H1 (cell line): ENCODE measurements at regions not wholly inside any gene's neighbourhood (a gene's known extent, or its start where the extent isn't known, plus 50 kb on each side); places are given as distances from the start of the nearest gene placed in this dataset.

Experiments
- CTCF ChIA-PET: fragments of 300-600 bp; sonication (Branson Sonifier 250); formaldehyde crosslinking; loops from one replicate; lab custom pipeline; 2021; ENCODE audit not compliant: partially characterized antibody; lab: Charles Lee
- POLR2A ChIA-PET: fragments of 300-600 bp; sonication (Branson Sonifier 250); formaldehyde crosslinking; loops from one replicate; lab custom pipeline; 2021; ENCODE audit warnings: inconsistent platforms; ENCODE audit not compliant: partially characterized antibody; lab: Charles Lee
- DNase-seq, 2 experiments: peaks; one replicate each; pipeline versions ENCODE4 v3.0.0 to v3.0.0-alpha.2; 2010 to 2022; ENCODE audit warnings: low spot score in 2 of 2, low read depth in 1 of 2, mixed read lengths in 1 of 2
- FAIRE-seq: peaks from 2 replicates; lab custom pipeline; 2011; peaks lifted over from hg19 to GRCh38; lab: Jason Lieb, UNC
- H2AFZ ChIP-seq: 2 replicates; pipeline ENCODE4 v1.8.1; 2012; ENCODE audit warnings: low read length, inconsistent platforms
- H2AK5ac ChIP-seq: 2 replicates; pipeline ENCODE4 v1.6.1; 2013; ENCODE audit warnings: low read depth, low read length
- H2BK120ac ChIP-seq: replicated peaks from 2 replicates; pipeline ENCODE3; 2013; ENCODE audit warnings: low read depth, low read length, inconsistent platforms
- H2BK12ac ChIP-seq: 2 replicates; pipeline ENCODE4 v1.6.1; 2013; ENCODE audit warnings: low read depth, low read length
- H2BK15ac ChIP-seq: 2 replicates; pipeline ENCODE4 v1.6.1; 2013; ENCODE audit warnings: low read length
- H2BK20ac ChIP-seq: 2 replicates; pipeline ENCODE4 v1.6.1; 2013; ENCODE audit warnings: low read length
- H2BK5ac ChIP-seq: 2 replicates; pipeline ENCODE4 v1.6.1; 2013; ENCODE audit warnings: low read depth, low read length
- H3K14ac ChIP-seq: 2 replicates; pipeline ENCODE4 v1.6.1; 2013; ENCODE audit warnings: inconsistent platforms; ENCODE audit not compliant: insufficient read length
- H3K18ac ChIP-seq: 2 replicates; pipeline ENCODE4 v1.6.1; 2013; ENCODE audit warnings: low read length; ENCODE audit errors: extremely low read depth
- H3K23ac ChIP-seq: 2 replicates; pipeline ENCODE4 v1.6.1; 2013; ENCODE audit warnings: inconsistent platforms; ENCODE audit not compliant: insufficient read length
- H3K23me2 ChIP-seq: 2 replicates; pipeline ENCODE4 v1.6.1; 2013; ENCODE audit warnings: low read depth, low read length
- H3K27ac ChIP-seq: 2 replicates; pipeline ENCODE4 v1.6.1; 2011; ENCODE audit warnings: low read depth, low read length, inconsistent platforms
- H3K27me3 ChIP-seq, 4 experiments: replicated peaks in 1 of 4; 1 replicate in 1 of 4; 2 replicates in 3 of 4; pipeline versions ENCODE4 v1.6.1 to v1.8.1; 2011 to 2013; ENCODE audit warnings: low read length in 3 of 4, mild to moderate bottlenecking in 3 of 4, inconsistent platforms in 2 of 4, mixed read lengths in 2 of 4, moderate library complexity in 1 of 4; ENCODE audit not compliant: control insufficient read depth in 3 of 4, insufficient read depth in 3 of 4; ENCODE audit errors: extremely low read depth in 1 of 4
- H3K36me3 ChIP-seq, 4 experiments: 2 replicates each; pipeline versions ENCODE4 v1.6.1 to v1.8.1; 2011 to 2013; ENCODE audit warnings: mild to moderate bottlenecking in 4 of 4, low read length in 3 of 4, moderate library complexity in 2 of 4, control low read depth in 1 of 4, inconsistent platforms in 1 of 4; ENCODE audit not compliant: insufficient read depth in 4 of 4, control insufficient read depth in 2 of 4
- H3K4ac ChIP-seq: replicated peaks from 2 replicates; pipeline ENCODE3; 2013; ENCODE audit warnings: low read length, low read depth, mixed read lengths, inconsistent platforms; ENCODE audit not compliant: insufficient read length
- H3K4me1 ChIP-seq, 4 experiments: replicated peaks in 1 of 4; 1 replicate in 1 of 4; 2 replicates in 3 of 4; pipeline versions ENCODE4 v1.6.1 to v1.8.1; 2011 to 2013; ENCODE audit warnings: low read length in 3 of 4, inconsistent platforms in 2 of 4, mixed read lengths in 1 of 4; ENCODE audit not compliant: insufficient read depth in 4 of 4, control insufficient read depth in 3 of 4
- H3K4me2 ChIP-seq, 2 experiments: 2 replicates each; pipeline versions ENCODE4 v1.6.1 to v1.8.1; 2011 to 2013; ENCODE audit warnings: low read depth in 2 of 2, low read length in 2 of 2, control low read depth in 1 of 2, inconsistent platforms in 1 of 2, mild to moderate bottlenecking in 1 of 2; ENCODE audit not compliant: insufficient read depth in 1 of 2
- H3K4me3 ChIP-seq, 4 experiments: fragments of 200-600, 300-600 bp in 1 of 4; sonication (generic), shearing (Covaris generic), sonication (Bioruptor Twin) in 1 of 4; 2 replicates each; pipeline versions ENCODE4 v1.5.1 to v1.8.1; 2011 to 2016; ENCODE audit warnings: low read length in 4 of 4, low read depth in 3 of 4, control low read depth in 2 of 4, inconsistent platforms in 2 of 4, mild to moderate bottlenecking in 2 of 4, mixed read lengths in 1 of 4, moderate library complexity in 1 of 4; ENCODE audit not compliant: insufficient read depth in 2 of 4; ENCODE audit errors: extremely low read depth in 1 of 4
- H3K56ac ChIP-seq: replicated peaks from 2 replicates; pipeline ENCODE3; 2013; ENCODE audit warnings: low read depth, mild to moderate bottlenecking, mixed read lengths, low read length, inconsistent platforms; ENCODE audit not compliant: insufficient read length
- H3K79me1 ChIP-seq: 2 replicates; pipeline ENCODE4 v1.6.1; 2013; ENCODE audit warnings: low read depth, low read length, control low read depth
- H3K79me2 ChIP-seq, 2 experiments: 2 replicates each; pipeline versions ENCODE4 v1.6.1 to v1.8.1; 2012 to 2013; ENCODE audit warnings: low read length in 2 of 2, mild to moderate bottlenecking in 2 of 2, inconsistent platforms in 1 of 2; ENCODE audit not compliant: insufficient read depth in 2 of 2, control insufficient read depth in 1 of 2
- H3K9ac ChIP-seq, 4 experiments: replicated peaks in 1 of 4; 1 replicate in 1 of 4; 2 replicates in 3 of 4; pipeline versions ENCODE4 v1.6.1 to v1.8.1; 2011 to 2013; ENCODE audit warnings: low read depth in 3 of 4, low read length in 3 of 4, control low read depth in 2 of 4, mild to moderate bottlenecking in 2 of 4, moderate library complexity in 2 of 4, inconsistent platforms in 1 of 4; ENCODE audit errors: extremely low read depth in 1 of 4
- H3K9me3 ChIP-seq, 2 experiments: 2 replicates each; pipeline versions ENCODE4 v1.6.1 to v1.8.1; 2012 to 2013; ENCODE audit warnings: mild to moderate bottlenecking in 2 of 2, moderate library complexity in 2 of 2, control low read depth in 1 of 2, inconsistent platforms in 1 of 2, low read depth in 1 of 2, low read length in 1 of 2, mixed read lengths in 1 of 2; ENCODE audit not compliant: insufficient read depth in 2 of 2
- H4K20me1 ChIP-seq, 2 experiments: replicated peaks in 1 of 2; 2 replicates each; pipeline versions ENCODE3 to v1.8.1; 2011 to 2013; ENCODE audit warnings: inconsistent platforms in 2 of 2, low read length in 2 of 2, mild to moderate bottlenecking in 1 of 2; ENCODE audit not compliant: insufficient read depth in 2 of 2, control insufficient read depth in 1 of 2
- H4K5ac ChIP-seq: 2 replicates; pipeline ENCODE4 v1.6.1; 2013; ENCODE audit warnings: low read length, low read depth, mixed read lengths, inconsistent platforms; ENCODE audit not compliant: insufficient read length
- H4K8ac ChIP-seq: 2 replicates; pipeline ENCODE4 v1.8.0; 2013; ENCODE audit warnings: mild to moderate bottlenecking, moderate library complexity, low read length, inconsistent platforms; ENCODE audit not compliant: insufficient read depth; ENCODE audit errors: extremely low read depth
- H4K91ac ChIP-seq: replicated peaks from 2 replicates; pipeline ENCODE3; 2013; ENCODE audit warnings: low read length, mixed read lengths, inconsistent platforms; ENCODE audit not compliant: insufficient read length
- CBX5 ChIP-seq: fragments of 300-800, 300-1000 bp; sonication (generic); IDR thresholded peaks from 2 replicates; pipeline ENCODE4 v1.7.1; 2016; ENCODE audit warnings: antibody characterized with exemption, low read length, low read depth
- CBX8 ChIP-seq: fragments of 300-800, 300-1000 bp; sonication (generic); IDR thresholded peaks from 2 replicates; pipeline ENCODE4 v1.7.1; 2016; ENCODE audit warnings: low read depth, low read length, borderline replicate concordance
- EGR1 ChIP-seq: IDR thresholded peaks from 2 replicates; pipeline ENCODE4 v1.6.1; 2011; ENCODE audit warnings: low read depth, low read length, borderline replicate concordance
- GABPA ChIP-seq: IDR thresholded peaks from 2 replicates; pipeline ENCODE4 v1.6.1; 2011; ENCODE audit warnings: mild to moderate bottlenecking, low read length, moderate library complexity, borderline replicate concordance; ENCODE audit not compliant: insufficient read depth
- KDM1A ChIP-seq: fragments of 200-600, 300-600 bp; sonication (generic); IDR thresholded peaks from 2 replicates; pipeline ENCODE4 v1.7.1; 2016; ENCODE audit warnings: mild to moderate bottlenecking, low read length, borderline replicate concordance
- MAFK ChIP-seq: IDR thresholded peaks from 2 replicates; pipeline ENCODE4 v1.6.1; 2012; ENCODE audit warnings: low read depth, mild to moderate bottlenecking, improper control_type of control experiment, low read length
- MAX ChIP-seq: IDR thresholded peaks from 2 replicates; pipeline ENCODE4 v1.6.1; 2012; ENCODE audit warnings: inconsistent platforms
- NRF1 ChIP-seq: IDR thresholded peaks from 2 replicates; pipeline ENCODE4 v1.6.1; 2011; ENCODE audit warnings: mild to moderate bottlenecking, low read depth, low read length, improper control_type of control experiment
- PHF8 ChIP-seq: fragments of 200-600 bp; sonication (generic); conservative IDR thresholded peaks from 2 replicates; pipeline ENCODE4 v1.7.1; 2012; ENCODE audit warnings: low read depth, mild to moderate bottlenecking, inconsistent platforms, low read length, moderate library complexity
- RAD21 ChIP-seq, 2 experiments: IDR thresholded peaks in 1 of 2; conservative IDR thresholded peaks in 1 of 2; 2 replicates each; pipeline ENCODE4 v1.6.1; 2011; ENCODE audit warnings: low read depth in 2 of 2, low read length in 2 of 2, improper control_type of control experiment in 1 of 2, inconsistent platforms in 1 of 2, mild to moderate bottlenecking in 1 of 2, moderate library complexity in 1 of 2
- SUZ12 ChIP-seq: fragments of 200-600 bp; sonication (generic); IDR thresholded peaks from 2 replicates; pipeline ENCODE4 v1.6.1; 2012; ENCODE audit warnings: mild to moderate bottlenecking, inconsistent platforms, low read length, moderate library complexity, mixed read lengths
- USF2 ChIP-seq: IDR thresholded peaks from 2 replicates; pipeline ENCODE4 v1.6.1; 2011; ENCODE audit warnings: low read length, improper control_type of control experiment
- WGBS, 2 experiments: shearing (Covaris generic) in 1 of 2; methylation state at CpG; one replicate each; pipeline versions ENCODE4 v1.1.6 to v1.1.7; 2013 to 2015; ENCODE audit warnings: low lambda C conversion rate in 2 of 2, mixed read lengths in 2 of 2, inconsistent platforms in 1 of 2, low coverage in 1 of 2, missing lambda C conversion rate in 1 of 2; ENCODE audit not compliant: insufficient replicate concordance in 2 of 2, insufficient coverage in 1 of 2, insufficient read length in 1 of 2; ENCODE audit errors: extremely low coverage in 1 of 2, missing lambda C conversion rate in 1 of 2; 5-methylcytosine and 5-hydroxymethylcytosine counted together

DNA sequence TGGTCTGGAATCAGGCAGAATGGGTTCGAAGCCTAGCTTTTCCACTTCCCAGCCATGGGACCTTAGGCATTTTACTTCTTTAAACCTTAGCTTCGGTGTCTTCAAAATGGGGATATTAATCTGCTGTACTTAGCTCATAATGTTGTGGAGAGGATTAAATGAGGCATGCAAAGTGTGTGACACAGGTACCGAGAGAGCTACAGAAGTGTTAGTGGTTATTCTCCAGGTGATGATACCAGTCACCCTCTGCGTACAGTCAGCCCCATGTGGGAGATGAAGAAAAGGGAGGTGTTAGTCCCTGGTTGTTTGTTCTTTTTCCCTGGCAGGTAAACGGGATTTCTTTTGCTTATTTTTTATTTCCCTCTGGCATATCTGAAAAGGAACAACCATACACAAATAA is 212.1 kb downstream of the PHLDA1 start:
- Histone ChIP-seq H2AFZ (no peak overlapping the region), H2AK5ac (no peak overlapping the region), H2BK12ac (no peak overlapping the region), H3K56ac (no peak overlapping the region), H2BK20ac (no peak overlapping the region), H3K79me2 (no peaks in the 10 kb centered on the region), H2BK15ac (no peak overlapping the region), H3K27ac (no peak overlapping the region), H3K4me1 (peaks cover 0 to 4% (median 1%) of the 10 kb centered on the region in 4 experiments; a peak in 2 of 7 replicates), H3K23me2 (no peaks in the 10 kb centered on the region), H3K9ac (no peak overlapping the region), H3K23ac (no peak overlapping the region), H3K9me3 (no peaks in the 10 kb centered on the region), H3K18ac (no peak overlapping the region), H3K27me3 (no peaks in the 10 kb centered on the region; a peak in 1 of 7 replicates), H2BK5ac (no peak overlapping the region), H4K8ac (no peak overlapping the region), H3K79me1 (no peaks in the 10 kb centered on the region), H3K4me3 (no peak overlapping the region), H2BK120ac (no peak overlapping the region), H4K20me1 (no peaks in the 10 kb centered on the region), H3K36me3 (no peaks in the 10 kb centered on the region), H3K4ac (no peak overlapping the region), H4K5ac (no peak overlapping the region), H3K4me2 (no peak overlapping the region), H3K14ac (no peak overlapping the region), H4K91ac (no peak overlapping the region)
- DNase-seq = no peak
- ChIA-PET CTCF (interaction anchor here (1.2 to 2.3 kb wide), 2 partner anchors 9 to 12 kb away, joined by 5 to 7 read pairs; no protein-coding TSS in a partner anchor), POLR2A (no interaction called here)
- FAIRE-seq = no peak
- WGBS, 2 experiments = 92% methylated on average over 5 of the region's 5 CpGs; no CpG with 5 or more reads in 1 of the 2 experiments
- no peak for TF ChIP-seq CBX8
- no peak for TF ChIP-seq SUZ12
- no peak for TF ChIP-seq CBX5
- no peak for TF ChIP-seq EGR1
- no peak for TF ChIP-seq MAX
- no peak for TF ChIP-seq GABPA
- TF ChIP-seq USF2 = no peak
- no peak for TF ChIP-seq KDM1A
- no peak for TF ChIP-seq MAFK
- no peak for TF ChIP-seq NRF1
- TF ChIP-seq PHF8 = no peak
- TF ChIP-seq RAD21 (IDR thresholded peaks at IDR 0.05 in 1 of 2, conservative IDR thresholded peaks at IDR 0.05 in 1 of 2; ENCODE audit: low read depth in 2 of 2, low read length in 2 of 2) = no peak
